K562 (cell line): ENCODE measurements at regions not wholly inside any gene's neighbourhood (a gene's known extent, or its start where the extent isn't known, plus 50 kb on each side); places are given as distances from the start of the nearest gene placed in this dataset.

Source experiments
- EZH2 ChIP-seq: IDR thresholded peaks from 2 replicates; pipeline ENCODE4 v1.6.1; 2012; ENCODE audit warnings: low read depth, mild to moderate bottlenecking, inconsistent platforms, low read length, borderline replicate concordance
- FOXM1 ChIP-seq, 2 experiments: fragments of 450-650 bp in 1 of 2; sonication (generic) in 1 of 2; formaldehyde crosslinking in 1 of 2; IDR thresholded peaks; 2 replicates each; pipeline versions ENCODE4 v1.6.1 to v1.9.0; 2017 to 2022; ENCODE audit warnings: low read depth in 2 of 2, mild to moderate bottlenecking in 2 of 2, missing genetic modification reagents in 1 of 2, moderate library complexity in 1 of 2
- U2AF1 ChIP-seq: fragments of 200-400 bp; formaldehyde crosslinking; optimal IDR thresholded peaks from 2 replicates; pipeline ENCODE3; 2017; ENCODE audit warnings: mild to moderate bottlenecking, low read depth, low read length, moderate library complexity
- TF ChIP-seq, protein P1 (sequence below): fragments of 250-450 bp; sonication (Bioruptor Pico); IDR thresholded peaks from 2 replicates; pipeline ENCODE4 v1.8.0; 2021; ENCODE audit warnings: moderate library complexity, mild to moderate bottlenecking, inconsistent platforms

DNA sequence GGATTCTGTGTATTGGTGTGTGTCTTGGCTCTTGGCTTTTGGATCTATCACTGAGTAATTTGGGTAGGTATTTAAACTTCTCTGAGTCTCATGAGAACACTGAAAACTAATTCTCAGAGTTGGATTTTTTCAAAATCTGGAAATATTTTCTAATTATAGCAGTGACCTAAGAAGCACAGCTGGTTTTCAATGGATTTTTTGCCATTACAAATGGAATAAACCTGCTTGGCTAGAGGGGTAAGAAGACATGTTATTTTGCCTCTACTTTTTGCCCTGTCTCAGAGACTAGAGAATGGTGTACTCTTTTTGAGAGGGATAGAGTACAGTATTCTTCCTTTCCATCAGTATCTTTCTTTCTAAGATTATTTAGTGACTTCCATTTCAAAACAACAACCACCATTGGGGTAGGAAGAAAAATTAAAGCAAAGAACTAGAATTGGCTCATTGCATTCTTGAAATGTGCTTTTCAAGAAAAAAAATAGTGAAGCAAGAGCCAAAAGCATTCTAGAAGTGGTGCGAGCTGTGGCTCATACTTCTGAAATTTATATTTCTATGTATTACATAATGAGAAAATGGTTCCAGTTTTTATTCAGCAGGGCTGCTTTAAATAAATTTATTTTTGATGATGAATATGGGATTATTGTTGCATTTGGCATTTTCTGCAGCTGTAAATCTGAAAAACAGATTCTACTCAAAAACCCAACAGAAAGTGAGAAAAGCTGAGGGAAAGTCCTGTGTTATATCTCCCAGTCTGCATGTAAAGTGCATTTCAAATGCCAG is 850.2 kb upstream of the SLIT2 start:
- no peak for TF ChIP-seq EZH2
- TF ChIP-seq, protein P1, sequence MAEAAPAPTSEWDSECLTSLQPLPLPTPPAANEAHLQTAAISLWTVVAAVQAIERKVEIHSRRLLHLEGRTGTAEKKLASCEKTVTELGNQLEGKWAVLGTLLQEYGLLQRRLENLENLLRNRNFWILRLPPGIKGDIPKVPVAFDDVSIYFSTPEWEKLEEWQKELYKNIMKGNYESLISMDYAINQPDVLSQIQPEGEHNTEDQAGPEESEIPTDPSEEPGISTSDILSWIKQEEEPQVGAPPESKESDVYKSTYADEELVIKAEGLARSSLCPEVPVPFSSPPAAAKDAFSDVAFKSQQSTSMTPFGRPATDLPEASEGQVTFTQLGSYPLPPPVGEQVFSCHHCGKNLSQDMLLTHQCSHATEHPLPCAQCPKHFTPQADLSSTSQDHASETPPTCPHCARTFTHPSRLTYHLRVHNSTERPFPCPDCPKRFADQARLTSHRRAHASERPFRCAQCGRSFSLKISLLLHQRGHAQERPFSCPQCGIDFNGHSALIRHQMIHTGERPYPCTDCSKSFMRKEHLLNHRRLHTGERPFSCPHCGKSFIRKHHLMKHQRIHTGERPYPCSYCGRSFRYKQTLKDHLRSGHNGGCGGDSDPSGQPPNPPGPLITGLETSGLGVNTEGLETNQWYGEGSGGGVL (CRISPR knock-in tag): no peak
- no peak for TF ChIP-seq FOXM1 (IDR thresholded peaks at IDR 0.05; ENCODE audit: low read depth)
- TF ChIP-seq FOXM1 (CRISPR knock-in tag; IDR thresholded peaks at IDR 0.05; ENCODE audit: low read depth): no peak
- TF ChIP-seq U2AF1: no peak
